ENCODE measurements at regions not wholly inside any gene's neighbourhood (a gene's known extent, or its start where the extent isn't known, plus 50 kb on each side); places are given as distances from the start of the nearest gene placed in this dataset.
"Not testable (repeated sequence)": the region's sequence is repeated elsewhere in the genome, so short reads cannot be mapped to it uniquely, and the experiment has no call there.

- H3K79me2 ChIP-seq (ENCODE audit: control insufficient read depth, low read length), result no peaks in the 10 kb centered on the region
- peaks cover 1% of the 10 kb centered on the region for H3K27me3 ChIP-seq (ENCODE audit: control insufficient read depth, low read length)
- no peak overlapping the region for H3K27ac ChIP-seq (ENCODE audit: low read depth, low read length)
- no peaks in the 10 kb centered on the region for H3F3A ChIP-seq (ENCODE audit: control insufficient read depth, insufficient read depth)
- H3K4me2 ChIP-seq (ENCODE audit: low read length), result no peak overlapping the region
- TF ChIP-seq EZH2phosphoT487 (IDR thresholded peaks at IDR 0.05; ENCODE audit: borderline replicate concordance, low read length), result no peak
- TF ChIP-seq CTCF (IDR thresholded peaks at IDR 0.05; ENCODE audit: low read depth, low read length, poor library complexity, severe bottlenecking), result no peak
- H3K9me3 ChIP-seq (ENCODE audit: control insufficient read depth, insufficient read depth, low read length), result no peaks in the 10 kb centered on the region
- no peaks in the 10 kb centered on the region for H3K4me1 ChIP-seq (ENCODE audit: control insufficient read depth, low read length)
- H3K36me3 ChIP-seq (ENCODE audit: control insufficient read depth, low read length), result no peaks in the 10 kb centered on the region
- no peaks in the 10 kb centered on the region; the same call in 1 of the 2 replicates for H4K20me1 ChIP-seq (ENCODE audit: control insufficient read depth, insufficient read depth, low read depth, low read length)
- H3K4me3 ChIP-seq (ENCODE audit: low read length), result no peak overlapping the region
- H3K9me2 ChIP-seq (replicated peaks; ENCODE audit: control insufficient read depth, low read length), result no peaks in the 10 kb centered on the region
These were observed 174.2 kb downstream of the PTPRU start for GRCh38 chr1:29410476-29410875.

- TF ChIP-seq CTCF (IDR thresholded peaks at IDR 0.05; ENCODE audit: low read depth, low read length, poor library complexity, severe bottlenecking) (no peak), EZH2phosphoT487 (IDR thresholded peaks at IDR 0.05; ENCODE audit: borderline replicate concordance, low read length) (no peak)
- no peaks in the 10 kb centered on the region for H3K9me2 ChIP-seq (replicated peaks; ENCODE audit: control insufficient read depth, low read length)
- no peaks in the 10 kb centered on the region for H3K79me2 ChIP-seq (ENCODE audit: control insufficient read depth, low read length)
- no peaks in the 10 kb centered on the region for H3K9me3 ChIP-seq (ENCODE audit: control insufficient read depth, insufficient read depth, low read length)
- H3K27ac ChIP-seq (ENCODE audit: low read depth, low read length), result no peak overlapping the region
- H3K36me3 ChIP-seq (ENCODE audit: control insufficient read depth, low read length), result no peaks in the 10 kb centered on the region
- H3K4me2 ChIP-seq (ENCODE audit: low read length), result no peak overlapping the region
- no peaks in the 10 kb centered on the region for H3K4me1 ChIP-seq (ENCODE audit: control insufficient read depth, low read length)
- peaks cover 3% of the 10 kb centered on the region for H3K27me3 ChIP-seq (ENCODE audit: control insufficient read depth, low read length)
- H3K4me3 ChIP-seq (ENCODE audit: low read length), result no peak overlapping the region
- no peaks in the 10 kb centered on the region; the same call in 1 of the 2 replicates for H4K20me1 ChIP-seq (ENCODE audit: control insufficient read depth, insufficient read depth, low read depth, low read length)
- H3F3A ChIP-seq (ENCODE audit: control insufficient read depth, insufficient read depth), result no peaks in the 10 kb centered on the region
These were observed 173.3 kb downstream of the PTPRU start for GRCh38 chr1:29409616-29410015.

- Histone ChIP-seq H3K27ac (ENCODE audit: low read depth, low read length) (no peak overlapping the region), H3K36me3 (ENCODE audit: control insufficient read depth, low read length) (no peaks in the 10 kb centered on the region), H3K27me3 (ENCODE audit: control insufficient read depth, low read length) (peaks cover 3% of the 10 kb centered on the region), H4K20me1 (ENCODE audit: control insufficient read depth, insufficient read depth, low read depth, low read length) (no peaks in the 10 kb centered on the region; the same call in 1 of the 2 replicates), H3K4me3 (ENCODE audit: low read length) (no peak overlapping the region), H3F3A (ENCODE audit: control insufficient read depth, insufficient read depth) (no peaks in the 10 kb centered on the region), H3K4me1 (ENCODE audit: control insufficient read depth, low read length) (no peaks in the 10 kb centered on the region), H3K4me2 (ENCODE audit: low read length) (no peak overlapping the region), H3K79me2 (ENCODE audit: control insufficient read depth, low read length) (no peaks in the 10 kb centered on the region), H3K9me2 (replicated peaks; ENCODE audit: control insufficient read depth, low read length) (no peaks in the 10 kb centered on the region), H3K9me3 (ENCODE audit: control insufficient read depth, insufficient read depth, low read length) (no peaks in the 10 kb centered on the region)
- TF ChIP-seq EZH2phosphoT487 (IDR thresholded peaks at IDR 0.05; ENCODE audit: borderline replicate concordance, low read length), result no peak
These were observed 172.7 kb downstream of the PTPRU start for GRCh38 chr1:29408831-29409605.

- H3F3A ChIP-seq (ENCODE audit: control insufficient read depth, insufficient read depth), result no peaks in the 10 kb centered on the region
- H3K4me2 ChIP-seq (ENCODE audit: low read length), result no peak overlapping the region
- H3K36me3 ChIP-seq (ENCODE audit: control insufficient read depth, low read length), result no peaks in the 10 kb centered on the region
- H3K27me3 ChIP-seq (ENCODE audit: control insufficient read depth, low read length), result peaks cover 3% of the 10 kb centered on the region
- H3K4me3 ChIP-seq (ENCODE audit: low read length), result no peak overlapping the region
- no peaks in the 10 kb centered on the region for H3K9me2 ChIP-seq (replicated peaks; ENCODE audit: control insufficient read depth, low read length)
- H3K27ac ChIP-seq (ENCODE audit: low read depth, low read length), result no peak overlapping the region
- TF ChIP-seq EZH2phosphoT487 (IDR thresholded peaks at IDR 0.05; ENCODE audit: borderline replicate concordance, low read length), result no peak
- TF ChIP-seq CTCF (IDR thresholded peaks at IDR 0.05; ENCODE audit: low read depth, low read length, poor library complexity, severe bottlenecking), result no peak
- H3K79me2 ChIP-seq (ENCODE audit: control insufficient read depth, low read length), result no peaks in the 10 kb centered on the region
- no peaks in the 10 kb centered on the region for H3K9me3 ChIP-seq (ENCODE audit: control insufficient read depth, insufficient read depth, low read length)
- no peaks in the 10 kb centered on the region; the same call in 1 of the 2 replicates for H4K20me1 ChIP-seq (ENCODE audit: control insufficient read depth, insufficient read depth, low read depth, low read length)
- no peaks in the 10 kb centered on the region for H3K4me1 ChIP-seq (ENCODE audit: control insufficient read depth, low read length)
These were observed 170.5 kb downstream of the PTPRU start for GRCh38 chr1:29406814-29407213.

- not testable (repeated sequence) for H3K4me3 ChIP-seq (ENCODE audit: low read length); H3K36me3 ChIP-seq (ENCODE audit: control insufficient read depth, low read length); H3K27me3 ChIP-seq (ENCODE audit: control insufficient read depth, low read length); H3F3A ChIP-seq (ENCODE audit: control insufficient read depth, insufficient read depth); H3K79me2 ChIP-seq (ENCODE audit: control insufficient read depth, low read length); H3K9me2 ChIP-seq (replicated peaks; ENCODE audit: control insufficient read depth, low read length); H3K4me2 ChIP-seq (ENCODE audit: low read length); H4K20me1 ChIP-seq (ENCODE audit: control insufficient read depth, insufficient read depth, low read depth, low read length); H3K9me3 ChIP-seq (ENCODE audit: control insufficient read depth, insufficient read depth, low read length); H3K27ac ChIP-seq (ENCODE audit: low read depth, low read length); H3K4me1 ChIP-seq (ENCODE audit: control insufficient read depth, low read length)
These were observed 163.9 kb downstream of the PTPRU start for GRCh38 chr1:29400203-29400602.
